GM12872 (cell line): ENCODE measurements at regions not wholly inside any gene's neighbourhood (a gene's known extent, or its start where the extent isn't known, plus 50 kb on each side); places are given as distances from the start of the nearest gene placed in this dataset.

Experiments
- CTCF ChIP-seq: IDR thresholded peaks from 3 replicates; pipeline ENCODE4 v1.5.1; 2011; ENCODE audit warnings: low read depth, mild to moderate bottlenecking, low read length, moderate library complexity; ENCODE audit not compliant: insufficient read depth

- no peak for TF ChIP-seq CTCF
These were observed 373.3 kb upstream of the MKI67 start for GRCh38 chr10:128499486-128499885.

GRCh38 chr10:128499956-128500355 is 373.7 kb upstream of the MKI67 start:
- no peak for TF ChIP-seq CTCF

GRCh38 chr10:128500642-128501041 is 374.4 kb upstream of the MKI67 start:
- no peak for TF ChIP-seq CTCF

- TF ChIP-seq CTCF: no peak
These were observed 379.1 kb upstream of the MKI67 start for GRCh38 chr10:128505346-128505745.

DNA sequence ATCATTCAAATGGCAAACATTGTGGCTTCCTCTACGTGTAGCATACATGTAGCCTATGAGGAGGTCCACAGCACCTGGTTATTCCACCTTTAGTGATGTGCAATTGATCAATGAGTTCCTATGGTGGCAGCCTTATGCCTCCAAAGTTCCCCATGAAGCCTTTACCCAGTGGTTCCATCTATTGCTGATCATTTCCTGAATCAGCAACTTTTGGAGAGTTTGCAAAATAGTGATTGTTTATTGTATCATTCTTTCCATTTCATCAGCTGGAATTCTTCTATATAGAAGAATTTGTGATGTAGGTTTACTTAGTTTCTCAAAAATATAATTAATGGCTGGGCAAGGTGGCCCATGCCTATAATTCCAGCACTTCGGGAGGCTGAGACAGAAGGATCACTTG is 380.2 kb upstream of the MKI67 start:
- TF ChIP-seq CTCF: no peak

GRCh38 chr10:128507066-128507465 is 380.8 kb upstream of the MKI67 start:
- TF ChIP-seq CTCF: no peak

DNA sequence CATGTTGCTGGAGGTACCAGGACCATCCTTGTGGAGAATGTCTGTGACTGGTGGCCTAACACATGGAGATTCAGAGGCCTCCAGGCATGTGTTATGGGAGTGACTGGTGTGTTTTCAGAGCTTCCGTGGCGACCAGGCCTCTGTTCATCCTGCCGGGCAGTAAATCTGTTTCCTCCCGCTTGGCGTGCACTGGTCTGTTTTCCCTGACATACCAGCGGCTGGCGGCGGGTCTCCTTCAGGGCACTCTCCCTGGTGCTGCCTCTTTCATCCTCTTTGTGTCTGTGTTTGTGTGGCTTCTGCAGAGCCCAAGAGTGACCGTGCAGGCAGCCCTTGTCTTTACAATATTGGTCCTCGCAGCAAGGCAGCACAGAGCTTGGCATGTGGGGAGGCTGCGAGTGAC is 385.1 kb upstream of the MKI67 start:
- no peak for TF ChIP-seq CTCF

- no peak for TF ChIP-seq CTCF
These were observed 386.5 kb upstream of the MKI67 start for GRCh38 chr10:128512767-128513166.
